Testis (tissue), 2 donors: ENCODE measurements at regions not wholly inside any gene's neighbourhood (a gene's known extent, or its start where the extent isn't known, plus 50 kb on each side); places are given as distances from the start of the nearest gene placed in this dataset.

Source experiments
- DNase-seq: peaks from one replicate; pipeline ENCODE4 v3.0.0-alpha.2; 2019
- H3K27ac ChIP-seq, 2 donors: fragments of 200-600 bp; sonication (generic); one replicate each; pipeline ENCODE4 v1.5.1; 2019
- H3K27me3 ChIP-seq: fragments of 200-600 bp; sonication (generic); one replicate; pipeline ENCODE4 v1.5.1; 2019
- H3K36me3 ChIP-seq: fragments of 200-600 bp; sonication (generic); one replicate; pipeline ENCODE4 v1.5.1; 2017; ENCODE audit warnings: low read depth; ENCODE audit errors: missing control alignments
- H3K4me1 ChIP-seq: fragments of 200-600 bp; sonication (generic); one replicate; pipeline ENCODE4 v1.5.1; 2019
- H3K4me3 ChIP-seq, 2 donors: fragments of 200-600 bp; sonication (generic); one replicate each; pipeline ENCODE4 v1.5.1; 2017 to 2019
- H3K9me3 ChIP-seq: fragments of 200-600 bp; sonication (generic); one replicate; pipeline ENCODE4 v1.5.1; 2017
- CTCF ChIP-seq, 3 experiments: fragments of 450-650 bp in 2 of 3; fragments of 200-600 bp in 1 of 3; sonication (generic) in 1 of 3; IDR thresholded peaks; one replicate each; pipeline ENCODE4 v1.5.1; 2016 to 2019; ENCODE audit warnings: antibody characterized with exemption in 3 of 3, mild to moderate bottlenecking in 2 of 3, moderate library complexity in 1 of 3
- POLR2A ChIP-seq: fragments of 450-650 bp; IDR thresholded peaks from one replicate; pipeline ENCODE4 v1.6.1; 2017; ENCODE audit warnings: antibody characterized with exemption, mild to moderate bottlenecking, moderate library complexity
- WGBS, 2 donors: methylation state at CpG; one replicate each; pipeline ENCODE4 v1.1.5; 2018; 5-methylcytosine and 5-hydroxymethylcytosine counted together
- intact Hi-C: fragments of 100-400 bp; cut with DNase I; formaldehyde crosslinking; loops from one replicate; pipeline ENCODE4 v1.15.1; 2023; ENCODE audit warnings: low total_unique reads

DNA sequence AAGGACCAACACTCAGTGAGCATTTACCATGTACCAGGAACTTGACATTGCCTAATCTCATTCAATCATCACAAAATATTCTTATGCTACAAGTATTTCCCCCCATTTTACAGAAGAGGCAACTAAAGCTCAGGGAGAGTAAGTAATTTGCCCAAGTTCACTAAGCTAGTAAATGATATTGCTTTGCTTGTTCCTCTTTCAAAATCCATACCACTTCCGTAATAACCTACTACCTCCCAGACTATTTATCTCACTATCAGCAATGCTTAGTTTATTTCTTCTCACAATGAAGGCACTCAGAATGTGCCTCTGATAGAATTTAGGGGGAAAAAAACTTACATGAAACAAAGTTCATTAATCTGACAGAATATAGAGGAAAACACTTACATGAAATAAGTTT, 1070.9 kb upstream of the FANCL start:
- intact Hi-C loops, result no loop called here
- TF ChIP-seq CTCF (IDR thresholded peaks at IDR 0.05), result no peak
- TF ChIP-seq POLR2A, result no peak
- no peaks in the 10 kb centered on the region for H3K9me3 ChIP-seq
- no peak overlapping the region for H3K27ac ChIP-seq
- H3K4me3 ChIP-seq, result no peak overlapping the region
- 73 to 76% methylated on average over 1 of the region's 1 CpG for WGBS, 2 donors
- DNase-seq, result no peak
- no peaks in the 10 kb centered on the region for H3K36me3 ChIP-seq
- H3K4me1 ChIP-seq, result no peaks in the 10 kb centered on the region
- no peaks in the 10 kb centered on the region for H3K27me3 ChIP-seq

GRCh38 chr2:59308108-59308507, 1067.0 kb upstream of the FANCL start:
- intact Hi-C loops, result no loop called here
- Histone ChIP-seq H3K36me3 (no peaks in the 10 kb centered on the region), H3K4me1 (no peaks in the 10 kb centered on the region), H3K27me3 (no peaks in the 10 kb centered on the region), H3K9me3 (no peaks in the 10 kb centered on the region), H3K27ac (no peak overlapping the region), H3K4me3 (no peak overlapping the region)
- DNase-seq, result no peak
- TF ChIP-seq CTCF (IDR thresholded peaks at IDR 0.05) (no peak), POLR2A (no peak)
- WGBS, 2 donors, result 62 to 63% methylated on average over 4 of the region's 4 CpGs

- TF ChIP-seq CTCF (IDR thresholded peaks at IDR 0.05), result no peak
- no peak for TF ChIP-seq POLR2A
These were observed 1066.1 kb upstream of the FANCL start for GRCh38 chr2:59307196-59307595.

DNA sequence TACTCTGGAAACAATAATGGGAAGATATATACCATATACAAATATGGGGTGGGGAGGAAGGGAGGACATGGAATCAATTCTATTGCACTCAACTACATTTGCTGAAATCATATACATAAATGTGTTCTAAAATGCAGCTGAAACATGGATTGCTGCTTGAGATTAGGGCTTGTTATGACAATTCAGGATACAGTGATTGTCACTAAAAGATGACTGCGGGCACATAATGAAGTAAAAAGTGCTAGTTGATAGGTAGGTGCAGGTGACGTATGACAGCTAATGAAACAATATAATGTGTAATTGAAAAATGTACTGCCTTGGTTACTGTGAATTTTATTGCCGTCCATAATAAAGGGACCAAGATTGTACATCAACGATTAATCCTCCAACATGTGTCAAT, 1062.1 kb upstream of the FANCL start:
- DNase-seq, result no peak
- Histone ChIP-seq H3K27ac (no peak overlapping the region), H3K4me1 (no peaks in the 10 kb centered on the region), H3K27me3 (no peaks in the 10 kb centered on the region), H3K9me3 (no peaks in the 10 kb centered on the region), H3K36me3 (no peaks in the 10 kb centered on the region), H3K4me3 (no peak overlapping the region)
- intact Hi-C loops, result no loop called here
- TF ChIP-seq CTCF (IDR thresholded peaks at IDR 0.05) (no peak), POLR2A (no peak)
- 89 to 96% methylated on average over 4 of the region's 4 CpGs for WGBS, 2 donors

More at GRCh38 chr2:59307196-59307595, 1066.1 kb upstream of the FANCL start:
- H3K9me3 ChIP-seq, result no peaks in the 10 kb centered on the region
- H3K27me3 ChIP-seq, result no peaks in the 10 kb centered on the region
- no peaks in the 10 kb centered on the region for H3K4me1 ChIP-seq
- H3K36me3 ChIP-seq, result no peaks in the 10 kb centered on the region
- whole genome bisulfite sequencing, 2 donors, result 76 to 90% methylated on average over 1 of the region's 1 CpG
- H3K4me3 ChIP-seq, result no peak overlapping the region
- DNase-seq, result no peak
- H3K27ac ChIP-seq, result no peak overlapping the region
- intact Hi-C loops, result no loop called here

DNA sequence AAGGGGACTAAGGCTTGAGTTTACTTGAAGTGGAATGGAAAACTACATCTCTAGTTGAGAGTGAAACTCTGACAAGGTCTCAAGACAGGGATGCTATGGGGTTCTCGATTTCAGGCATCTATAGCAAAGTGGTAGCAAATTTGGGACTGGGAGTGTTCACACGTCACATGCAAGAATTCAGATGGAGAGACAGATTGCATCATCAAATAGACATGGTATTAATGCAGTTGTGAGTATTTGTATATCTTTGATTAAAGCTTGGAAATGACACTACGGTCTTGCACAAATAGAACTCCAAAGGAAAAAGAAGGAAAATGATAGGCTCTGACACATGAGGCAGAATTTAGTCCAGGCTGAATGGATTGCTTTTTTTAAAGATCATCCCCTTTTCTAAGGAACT, 1061.6 kb upstream of the FANCL start:
- Histone ChIP-seq H3K36me3 (no peaks in the 10 kb centered on the region), H3K27me3 (no peaks in the 10 kb centered on the region), H3K27ac (no peak overlapping the region), H3K4me1 (no peaks in the 10 kb centered on the region), H3K9me3 (no peaks in the 10 kb centered on the region), H3K4me3 (no peak overlapping the region)
- TF ChIP-seq CTCF (IDR thresholded peaks at IDR 0.05), result no peak
- no peak for TF ChIP-seq POLR2A
- intact Hi-C loops, result no loop called here
- 85 to 86% methylated on average over 3 of the region's 3 CpGs for WGBS, 2 donors
- no peak for DNase-seq
